ENCODE measurements at regions not wholly inside any gene's neighbourhood (a gene's known extent, or its start where the extent isn't known, plus 50 kb on each side); places are given as distances from the start of the nearest gene placed in this dataset.

- Histone ChIP-seq H3K4me3 (no peak overlapping the region), H3K9me3 (no peaks in the 10 kb centered on the region), H3K27me3 (no peaks in the 10 kb centered on the region), H3K36me3 (no peaks in the 10 kb centered on the region), H3K4me1 (no peaks in the 10 kb centered on the region), H3K27ac (no peak overlapping the region)
- TF ChIP-seq CTCF (IDR thresholded peaks at IDR 0.05), result no peak
- intact Hi-C loops (cut with DNase I), result no loop called here
- DNase-seq (no peak), ATAC-seq (no peak), FAIRE-seq (no peak)
- WGBS, 2 donors, result 47 to 69% methylated on average over 1 of the region's 1 CpG
Observed at GRCh38 chr6:66970373-66970772, 1263.3 kb upstream of the EYS start.

- FAIRE-seq, result no peak
- H3K27me3 ChIP-seq, result no peaks in the 10 kb centered on the region
- no peak overlapping the region for H3K4me3 ChIP-seq
- no peaks in the 10 kb centered on the region for H3K4me1 ChIP-seq
- no peak for ATAC-seq
- 52 to 59% methylated on average over 2 of the region's 2 CpGs for WGBS, 2 donors
- no peak for TF ChIP-seq CTCF (IDR thresholded peaks at IDR 0.05)
- no peaks in the 10 kb centered on the region for H3K36me3 ChIP-seq
- no peaks in the 10 kb centered on the region for H3K9me3 ChIP-seq
- H3K27ac ChIP-seq, result no peak overlapping the region
- intact Hi-C loops (cut with DNase I), result no loop called here
- DNase-seq, result no peak
Observed at GRCh38 chr6:66965227-66965626, 1258.2 kb upstream of the EYS start.

GRCh38 chr6:66964216-66964615 is 1257.2 kb upstream of the EYS start:
- 42 to 57% methylated on average over 3 of the region's 3 CpGs for WGBS, 2 donors
- Histone ChIP-seq H3K4me3 (no peak overlapping the region), H3K36me3 (no peaks in the 10 kb centered on the region), H3K9me3 (no peaks in the 10 kb centered on the region), H3K27ac (no peak overlapping the region), H3K4me1 (no peaks in the 10 kb centered on the region), H3K27me3 (no peaks in the 10 kb centered on the region)
- intact Hi-C loops (cut with DNase I), result no loop called here
- ATAC-seq (no peak), DNase-seq (no peak), FAIRE-seq (no peak)
- no peak for TF ChIP-seq CTCF (IDR thresholded peaks at IDR 0.05)

GRCh38 chr6:66962082-66962481 is 1255.1 kb upstream of the EYS start:
- DNase-seq (no peak), ATAC-seq (no peak), FAIRE-seq (no peak)
- H3K4me3 ChIP-seq, result no peak overlapping the region
- WGBS, 2 donors, result 77 to 85% methylated on average over 4 of the region's 4 CpGs
- intact Hi-C loops (cut with DNase I), result no loop called here
- H3K9me3 ChIP-seq, result no peaks in the 10 kb centered on the region
- no peak for TF ChIP-seq CTCF (IDR thresholded peaks at IDR 0.05)
- H3K4me1 ChIP-seq, result no peaks in the 10 kb centered on the region
- no peak overlapping the region for H3K27ac ChIP-seq
- H3K36me3 ChIP-seq, result no peaks in the 10 kb centered on the region
- no peaks in the 10 kb centered on the region for H3K27me3 ChIP-seq

- Histone ChIP-seq H3K36me3 (no peaks in the 10 kb centered on the region), H3K27me3 (no peaks in the 10 kb centered on the region), H3K4me1 (no peaks in the 10 kb centered on the region), H3K9me3 (no peaks in the 10 kb centered on the region), H3K27ac (no peak overlapping the region), H3K4me3 (no peak overlapping the region)
- no peak for DNase-seq
- TF ChIP-seq CTCF (IDR thresholded peaks at IDR 0.05), result no peak
- ATAC-seq, result no peak
- intact Hi-C loops (cut with DNase I), result no loop called here
- no peak for FAIRE-seq
Observed at GRCh38 chr6:66961191-66961590, 1254.2 kb upstream of the EYS start.

Data from pancreas (tissue), 10 donors.